ENCODE measurements at regions not wholly inside any gene's neighbourhood (a gene's known extent, or its start where the extent isn't known, plus 50 kb on each side); places are given as distances from the start of the nearest gene placed in this dataset.

- TF ChIP-seq CTCF (conservative IDR thresholded peaks at IDR 0.05 in 1 of 2, IDR thresholded peaks at IDR 0.05 in 1 of 2; ENCODE audit: low read depth in 1 of 2, low read length in 2 of 2) (no peak), EZH2 (IDR thresholded peaks at IDR 0.05; ENCODE audit: low read length, missing control alignments) (no peak)
Observed at GRCh38 chr1:219483530-219483929, 129.4 kb downstream of the ZC3H11B start.
